Epidermal melanocyte (primary cell): ENCODE measurements at regions not wholly inside any gene's neighbourhood (a gene's known extent, or its start where the extent isn't known, plus 50 kb on each side); places are given as distances from the start of the nearest gene placed in this dataset.

Experiments used
- DNase-seq: peaks from one replicate; pipeline ENCODE4 v3.0.0; 2011; ENCODE audit warnings: low spot score; ENCODE audit not compliant: insufficient read length

DNA sequence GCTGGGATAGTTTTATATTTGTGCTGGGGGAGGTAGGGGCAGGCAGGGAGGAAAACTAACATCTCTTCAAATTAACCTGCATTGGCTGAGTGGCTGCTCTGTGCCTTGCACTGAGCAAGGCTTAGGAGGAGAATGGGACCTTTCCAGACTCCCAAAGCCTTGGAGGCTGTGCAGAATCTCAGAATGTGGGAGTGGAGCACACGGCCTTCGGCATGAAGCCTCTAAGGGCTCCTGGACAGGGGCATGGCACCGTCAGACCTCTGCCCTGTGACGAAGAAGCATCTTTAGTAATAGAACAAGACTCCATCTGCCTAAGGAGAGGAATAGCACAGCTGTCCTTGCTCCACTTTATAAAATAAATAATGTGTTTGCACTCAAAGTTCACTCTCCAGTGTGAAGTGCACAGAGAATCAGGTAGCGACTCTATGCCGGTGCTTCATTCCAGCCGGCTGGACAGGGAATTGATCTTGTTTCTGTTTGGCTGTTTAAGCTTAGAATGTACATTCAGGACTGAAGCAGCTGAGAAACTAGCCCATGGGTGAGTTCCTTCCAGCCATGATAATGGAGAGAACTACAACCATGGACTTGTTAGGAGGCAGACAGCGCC is 228.5 kb upstream of the ADAMTS9 start:
- DNase-seq: no peak

GRCh38 chr3:64915778-64916177 is 228.0 kb upstream of the ADAMTS9 start:
- DNase-seq: no peak

DNA sequence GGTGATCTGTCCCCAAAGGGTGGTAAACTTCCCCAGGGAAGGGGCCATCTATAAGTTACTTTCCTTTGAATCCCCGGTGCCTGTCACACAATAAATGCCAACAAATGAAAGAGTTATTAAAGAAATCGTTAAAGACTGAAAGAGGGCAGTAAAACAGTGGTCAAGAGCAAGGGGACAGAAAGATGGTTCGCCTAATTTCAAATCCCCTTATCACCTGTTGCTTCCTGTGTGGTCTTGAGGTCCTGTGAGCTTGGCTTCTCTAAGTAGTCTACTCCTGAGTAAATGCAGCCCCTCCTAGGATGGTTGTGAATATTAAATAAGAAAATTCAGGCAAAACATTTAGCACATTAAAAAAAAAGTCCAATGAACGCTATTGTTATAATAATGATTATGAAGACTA is 225.7 kb upstream of the ADAMTS9 start:
- DNase-seq: no peak

GRCh38 chr3:64911138-64911537 is 223.3 kb upstream of the ADAMTS9 start:
- no peak for DNase-seq

- no peak for DNase-seq
These were observed 222.1 kb upstream of the ADAMTS9 start for GRCh38 chr3:64909757-64910467.

GRCh38 chr3:64909011-64909410 is 221.2 kb upstream of the ADAMTS9 start:
- no peak for DNase-seq

DNA sequence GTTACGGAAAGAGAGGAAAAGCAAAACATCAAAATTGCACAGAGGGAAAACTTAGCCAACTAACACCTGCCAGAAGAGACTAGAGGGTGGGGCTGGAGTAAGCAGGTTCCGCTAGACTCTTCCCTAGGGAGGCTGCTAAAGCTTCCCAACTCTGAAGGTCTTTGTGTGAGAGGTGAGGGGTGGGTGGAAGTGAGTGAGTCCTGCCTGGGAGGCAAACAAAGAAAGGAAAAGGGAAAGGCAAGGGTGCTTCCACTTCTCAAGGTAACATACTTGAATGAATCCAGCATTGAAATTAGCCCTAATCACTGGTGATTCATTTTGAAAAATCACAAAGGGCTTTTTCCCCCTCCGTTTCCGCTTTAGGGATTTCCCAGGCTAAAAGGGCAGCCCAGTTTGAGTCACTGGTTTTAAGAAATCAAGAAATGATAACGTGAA is 220.5 kb upstream of the ADAMTS9 start:
- no peak for DNase-seq

- no peak for DNase-seq
These were observed 218.2 kb upstream of the ADAMTS9 start for GRCh38 chr3:64905906-64906410.

GRCh38 chr3:64903006-64903405 is 215.2 kb upstream of the ADAMTS9 start:
- no peak for DNase-seq

DNA sequence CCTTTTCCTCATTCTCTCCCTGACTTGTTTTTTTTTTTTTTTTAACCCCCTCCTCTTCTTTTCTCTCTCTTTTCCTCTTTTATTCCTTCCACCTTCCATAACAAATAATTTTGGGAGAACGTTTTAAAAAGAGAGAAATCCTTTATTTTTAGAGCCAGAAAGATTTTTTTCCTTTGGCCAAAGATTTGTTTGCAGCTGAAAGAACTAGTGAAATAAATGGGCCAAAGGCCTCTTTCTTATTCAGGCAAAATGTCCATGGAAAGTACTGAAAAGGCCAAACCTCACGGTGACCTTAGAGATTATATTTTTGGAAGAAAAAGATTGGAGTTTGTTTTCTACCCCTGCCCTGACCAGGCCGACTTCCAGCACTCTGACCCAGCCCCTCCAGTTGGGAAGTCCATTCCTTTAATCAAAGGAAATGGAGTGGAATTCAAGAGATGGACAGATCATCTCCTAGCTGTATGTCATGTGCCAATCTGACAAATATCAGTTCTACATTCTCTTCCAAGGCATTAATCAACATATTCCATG is 214.3 kb upstream of the ADAMTS9 start:
- DNase-seq: no peak

GRCh38 chr3:64901522-64901885 is 213.7 kb upstream of the ADAMTS9 start:
- DNase-seq: no peak

DNA sequence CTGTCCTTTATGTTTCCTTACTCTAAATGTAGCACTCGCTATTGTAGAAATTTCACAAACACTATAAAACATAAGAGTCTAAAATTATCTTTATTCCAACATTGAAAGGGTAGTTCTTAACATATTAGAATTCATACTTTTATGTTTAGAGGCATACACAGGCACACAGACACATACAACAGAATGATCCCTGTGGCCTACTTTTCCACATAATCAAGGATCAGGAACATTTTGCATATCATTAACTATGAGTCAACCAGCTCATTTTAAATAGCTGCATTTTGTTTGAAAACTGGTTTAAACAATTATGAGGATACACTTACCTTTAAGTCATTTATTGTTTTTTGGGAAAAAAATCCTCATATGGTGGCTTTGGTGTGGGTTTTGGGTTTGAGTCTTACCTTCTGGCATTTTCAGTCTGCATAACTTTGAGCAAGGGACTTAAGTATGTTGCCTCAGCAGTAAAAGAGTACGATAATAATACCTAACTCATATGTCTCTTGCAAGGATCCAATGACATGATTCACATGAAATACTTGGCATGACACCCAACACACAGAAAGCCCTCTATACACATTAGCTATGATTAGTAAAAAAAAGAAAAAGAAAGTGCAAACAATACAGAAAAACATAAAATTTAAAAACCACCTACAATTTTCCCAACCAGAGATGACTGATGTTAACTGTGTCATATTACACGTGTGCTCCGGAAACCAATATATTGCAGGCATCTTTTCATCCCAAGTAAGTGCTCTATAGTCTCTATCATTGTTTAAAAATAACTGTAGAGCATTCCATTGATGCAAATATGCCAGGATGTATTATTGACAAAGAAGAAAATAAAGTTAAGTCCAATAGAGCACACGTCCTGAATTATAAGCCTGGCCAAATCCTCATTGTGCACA is 213.1 kb upstream of the ADAMTS9 start:
- no peak for DNase-seq

DNA sequence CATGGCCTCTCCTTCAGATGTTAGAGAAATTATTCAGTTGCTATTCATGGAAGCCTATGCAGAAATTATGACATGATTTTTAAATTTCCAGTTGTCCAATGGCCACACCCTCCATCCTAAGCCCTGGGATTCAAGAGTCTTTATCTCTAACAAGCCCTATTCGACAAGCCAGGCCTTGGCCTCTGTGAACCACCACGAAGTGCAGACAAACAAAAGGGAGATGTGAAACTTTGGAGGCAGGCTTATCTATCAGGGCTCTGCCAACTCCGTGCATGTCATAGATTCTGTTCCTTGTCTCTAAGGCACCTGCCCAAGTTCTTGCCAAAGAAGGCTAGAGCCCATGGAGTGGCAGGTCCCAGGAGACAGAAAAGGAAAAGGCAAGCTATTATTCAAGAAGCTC is 212.4 kb upstream of the ADAMTS9 start:
- no peak for DNase-seq

DNA sequence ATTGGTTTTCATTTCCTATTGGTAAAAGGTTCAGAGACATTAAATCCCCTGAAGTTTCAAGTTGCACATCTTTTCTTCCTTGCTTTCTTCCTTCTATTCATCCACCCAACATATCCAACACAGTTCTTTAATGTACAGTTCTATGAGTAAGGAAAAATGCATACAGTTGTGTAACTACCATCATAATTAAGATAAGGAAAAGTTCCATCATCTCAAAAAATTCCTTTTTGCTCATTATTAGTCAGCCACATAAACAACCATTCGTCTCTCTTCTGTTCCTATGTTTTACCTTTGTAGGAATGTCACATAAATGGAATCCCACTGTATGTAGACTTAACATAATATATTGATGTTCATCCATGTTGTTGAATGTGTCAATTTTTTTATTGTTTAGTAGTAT is 211.1 kb upstream of the ADAMTS9 start:
- DNase-seq: no peak

GRCh38 chr3:64895991-64896895 is 208.4 kb upstream of the ADAMTS9 start:
- no peak for DNase-seq

DNA sequence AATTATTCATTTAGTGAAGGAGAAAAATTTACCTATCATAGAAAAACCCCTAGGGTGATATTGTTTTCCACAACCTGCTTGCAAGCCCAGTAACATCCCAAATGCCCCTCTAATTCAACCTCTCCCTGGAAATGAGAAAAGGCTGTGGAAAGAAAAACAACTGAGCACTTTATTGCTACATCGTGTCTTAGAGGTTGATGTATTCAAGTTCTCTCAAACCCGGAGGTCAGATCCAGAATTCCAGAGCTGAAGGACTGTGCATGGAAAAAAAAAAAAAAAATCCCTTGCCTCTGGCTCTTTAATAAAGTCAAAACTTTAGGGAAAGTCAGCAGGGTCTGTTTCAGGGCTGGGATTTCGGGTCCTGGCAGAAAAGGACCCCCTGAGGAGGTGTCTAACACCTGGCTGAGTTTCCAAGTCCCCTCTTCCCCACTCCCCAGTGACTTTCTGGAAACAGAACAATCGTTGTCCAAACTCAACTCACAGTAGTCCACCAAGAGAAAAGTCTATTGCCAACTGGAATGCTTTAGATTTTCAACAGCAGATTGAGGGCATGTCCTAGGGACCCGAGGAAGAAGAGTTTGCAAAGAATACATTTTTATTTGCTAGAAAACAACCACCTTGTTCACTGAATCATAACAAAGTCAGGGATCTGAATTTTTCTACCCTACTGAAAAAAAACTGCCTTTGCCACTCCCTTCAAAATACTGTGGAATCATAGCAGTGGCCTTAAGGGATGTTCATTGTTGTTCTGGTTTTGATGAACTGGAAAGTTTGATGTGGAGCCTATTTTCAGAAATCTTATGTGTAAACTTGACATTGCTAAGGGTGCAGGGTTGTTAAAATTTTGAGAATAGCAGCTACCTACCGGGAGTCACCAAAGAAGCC is 207.5 kb upstream of the ADAMTS9 start:
- no peak for DNase-seq

DNA sequence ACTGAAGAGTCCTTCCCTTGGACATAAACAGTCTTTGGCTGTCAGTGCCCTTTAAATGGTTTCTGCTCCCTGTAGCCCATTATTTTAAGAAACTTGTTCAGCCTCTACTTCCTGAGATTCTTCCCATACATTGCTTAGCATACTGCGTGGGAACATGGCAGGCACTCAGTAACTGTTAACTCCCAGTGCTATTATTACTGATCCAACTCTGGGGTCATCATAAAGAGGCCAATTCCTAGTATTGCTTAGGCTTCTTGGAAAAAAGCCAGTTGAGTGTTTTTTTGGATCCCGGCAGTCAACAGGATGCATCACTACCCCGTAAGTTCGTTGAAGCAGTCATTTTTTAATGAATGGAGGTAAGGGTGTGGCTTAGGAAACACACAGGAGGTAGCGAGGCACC is 206.2 kb upstream of the ADAMTS9 start:
- no peak for DNase-seq

- no peak for DNase-seq
These were observed 205.0 kb upstream of the ADAMTS9 start for GRCh38 chr3:64892671-64893309.

GRCh38 chr3:64891021-64891420 is 203.2 kb upstream of the ADAMTS9 start:
- DNase-seq: no peak
